Liver (tissue), 7 donors: ENCODE measurements at regions not wholly inside any gene's neighbourhood (a gene's known extent, or its start where the extent isn't known, plus 50 kb on each side); places are given as distances from the start of the nearest gene placed in this dataset.

Experiments used
- DNase-seq: peaks from one replicate; pipeline ENCODE4 v3.0.0-alpha.2; 2017; ENCODE audit warnings: low spot score
- H3K27ac ChIP-seq, 2 donors: one replicate each; pipeline ENCODE4 v1.7.0; 2013; ENCODE audit warnings: inconsistent platforms in 2 of 2, low read length in 2 of 2, control low read depth in 1 of 2, low read depth in 1 of 2, mild to moderate bottlenecking in 1 of 2
- H3K27me3 ChIP-seq, 4 donors: one replicate each; pipeline versions ENCODE4 v1.6.1 to v1.7.0; 2013; ENCODE audit warnings: low read length in 3 of 4, inconsistent platforms in 1 of 4, mild to moderate bottlenecking in 1 of 4, moderate library complexity in 1 of 4; ENCODE audit not compliant: control insufficient read depth in 4 of 4, insufficient read depth in 4 of 4
- H3K36me3 ChIP-seq, 4 donors: one replicate each; pipeline versions ENCODE4 v1.6.1 to v1.7.0; 2013; ENCODE audit warnings: low read length in 3 of 4, mild to moderate bottlenecking in 3 of 4, low read depth in 1 of 4, moderate library complexity in 1 of 4; ENCODE audit not compliant: control insufficient read depth in 4 of 4, insufficient read depth in 3 of 4
- H3K4me1 ChIP-seq, 4 donors: one replicate each; pipeline versions ENCODE4 v1.6.1 to v1.7.0; 2013; ENCODE audit warnings: low read length in 3 of 4, mild to moderate bottlenecking in 3 of 4, moderate library complexity in 1 of 4; ENCODE audit not compliant: control insufficient read depth in 4 of 4, insufficient read depth in 4 of 4
- H3K4me3 ChIP-seq, 3 donors: one replicate each; pipeline versions ENCODE4 v1.6.1 to v1.7.0; 2013; ENCODE audit warnings: low read length in 3 of 3, control low read depth in 1 of 3, low read depth in 1 of 3, mild to moderate bottlenecking in 1 of 3
- H3K9ac ChIP-seq, 2 donors: one replicate each; pipeline ENCODE4 v1.7.0; 2013; ENCODE audit warnings: low read length in 2 of 2, mild to moderate bottlenecking in 2 of 2, moderate library complexity in 2 of 2, control low read depth in 1 of 2, low read depth in 1 of 2
- H3K9me3 ChIP-seq, 4 donors: one replicate each; pipeline versions ENCODE4 v1.6.1 to v1.7.0; 2013; ENCODE audit warnings: low read length in 3 of 4; ENCODE audit not compliant: control insufficient read depth in 4 of 4
- ATF3 ChIP-seq: IDR thresholded peaks from 2 replicates; pipeline ENCODE4 v1.6.1; 2016; ENCODE audit warnings: antibody characterized with exemption
- EGR1 ChIP-seq, 2 donors: IDR thresholded peaks; 2 replicates each; pipeline ENCODE4 v1.6.1; 2016 to 2018; ENCODE audit warnings: antibody characterized with exemption in 2 of 2, low read depth in 2 of 2
- FOXA1 ChIP-seq: IDR thresholded peaks from 2 replicates; pipeline ENCODE4 v1.6.1; 2016; ENCODE audit warnings: antibody characterized with exemption
- FOXA2 ChIP-seq: IDR thresholded peaks from 2 replicates; pipeline ENCODE4 v1.6.1; 2016; ENCODE audit warnings: antibody characterized with exemption
- HNF4A ChIP-seq, 2 donors: conservative IDR thresholded peaks; 2 replicates each; pipeline ENCODE4 v1.6.1; 2016; ENCODE audit warnings: antibody characterized with exemption in 2 of 2, mild to moderate bottlenecking in 2 of 2
- HNF4G ChIP-seq: IDR thresholded peaks from 2 replicates; pipeline ENCODE4 v1.6.1; 2016; ENCODE audit warnings: antibody characterized with exemption
- JUND ChIP-seq, 2 donors: IDR thresholded peaks; 2 replicates each; pipeline ENCODE4 v1.6.1; 2016; ENCODE audit warnings: antibody characterized with exemption in 2 of 2
- MAX ChIP-seq: IDR thresholded peaks from 2 replicates; pipeline ENCODE4 v1.6.1; 2016; ENCODE audit warnings: antibody characterized with exemption
- RAD21 ChIP-seq, 2 donors: IDR thresholded peaks; 2 replicates each; pipeline ENCODE4 v1.6.1; 2016; ENCODE audit warnings: antibody characterized with exemption in 2 of 2, mild to moderate bottlenecking in 2 of 2
- REST ChIP-seq: IDR thresholded peaks from 2 replicates; pipeline ENCODE4 v1.6.1; 2016; ENCODE audit warnings: antibody characterized with exemption, mild to moderate bottlenecking
- RXRA ChIP-seq, 2 donors: IDR thresholded peaks; 2 replicates each; pipeline ENCODE4 v1.6.1; 2017 to 2018; ENCODE audit warnings: antibody characterized with exemption in 2 of 2, mild to moderate bottlenecking in 1 of 2
- SP1 ChIP-seq: IDR thresholded peaks from 2 replicates; pipeline ENCODE4 v1.6.1; 2018; ENCODE audit warnings: antibody characterized with exemption, mild to moderate bottlenecking
- TAF1 ChIP-seq: conservative IDR thresholded peaks from 2 replicates; pipeline ENCODE4 v1.6.1; 2016; ENCODE audit warnings: antibody characterized with exemption, mild to moderate bottlenecking
- YY1 ChIP-seq: IDR thresholded peaks from 2 replicates; pipeline ENCODE4 v1.6.1; 2016; ENCODE audit warnings: antibody characterized with exemption, mild to moderate bottlenecking
- WGBS: extraction: QIAGEN DNeasy Blood & Tissue Kit; methylation state at CpG from one replicate; pipeline ENCODE4 v1.1.7; 2013; 5-methylcytosine and 5-hydroxymethylcytosine counted together
- donor health status: healthy.
- donor health status: healthy.
- donor health status: healthy.
- donor health status: healthy.

DNA sequence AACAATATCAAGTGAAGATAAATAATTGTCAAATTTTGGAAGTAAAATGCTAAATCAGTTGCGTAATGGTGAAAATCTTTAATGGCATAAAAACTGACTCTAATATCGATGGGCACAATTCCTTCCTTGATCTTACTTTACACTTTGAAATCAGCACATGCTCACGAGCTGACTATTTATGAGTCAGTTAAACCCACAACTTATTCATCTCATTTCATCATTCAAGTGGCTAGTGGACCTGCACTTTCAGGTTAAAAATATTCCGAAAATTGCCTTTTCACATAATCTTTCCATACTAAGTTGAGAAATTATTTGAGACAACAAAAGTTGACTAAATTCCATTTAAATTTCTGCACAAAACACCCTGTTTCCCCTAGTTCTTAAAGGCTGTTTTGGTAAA, 582.1 kb upstream of the TENM3 start:
- DNase-seq, result no peak
- Histone ChIP-seq H3K4me1 (no peaks in the 10 kb centered on the region), H3K27ac (no peak overlapping the region), H3K9ac (no peak overlapping the region), H3K27me3 (no peaks in the 10 kb centered on the region), H3K4me3 (no peak overlapping the region), H3K9me3 (no peaks in the 10 kb centered on the region), H3K36me3 (no peaks in the 10 kb centered on the region)
- WGBS, result 78% methylated on average over 4 of the region's 4 CpGs
- TF ChIP-seq FOXA1 (no peak), EGR1 (IDR thresholded peaks at IDR 0.05; ENCODE audit: low read depth in 2 of 2) (no peak), ATF3 (no peak)

- Histone ChIP-seq H3K27me3 (no peaks in the 10 kb centered on the region), H3K36me3 (no peaks in the 10 kb centered on the region), H3K9ac (no peak overlapping the region), H3K27ac (no peak overlapping the region), H3K4me1 (no peaks in the 10 kb centered on the region), H3K4me3 (no peak overlapping the region), H3K9me3 (no peaks in the 10 kb centered on the region)
- no peak for DNase-seq
- no peak for TF ChIP-seq JUND (IDR thresholded peaks at IDR 0.05)
- no peak for TF ChIP-seq TAF1
- no peak for TF ChIP-seq REST
- TF ChIP-seq SP1, result no peak
- TF ChIP-seq MAX, result no peak
- no peak for TF ChIP-seq RXRA (IDR thresholded peaks at IDR 0.05)
- TF ChIP-seq FOXA2, result no peak
- TF ChIP-seq RAD21 (IDR thresholded peaks at IDR 0.05), result no peak
- TF ChIP-seq HNF4G, result no peak
- TF ChIP-seq HNF4A (conservative IDR thresholded peaks at IDR 0.05), result no peak
- no peak for TF ChIP-seq EGR1 (IDR thresholded peaks at IDR 0.05; ENCODE audit: low read depth in 2 of 2)
- 12% methylated on average over 2 of the region's 2 CpGs for WGBS
Observed at GRCh38 chr4:181661923-181662322, 581.3 kb upstream of the TENM3 start.

GRCh38 chr4:181662383-181662782, 580.8 kb upstream of the TENM3 start:
- H3K27ac ChIP-seq, result no peak overlapping the region
- no peaks in the 10 kb centered on the region for H3K9me3 ChIP-seq
- H3K4me3 ChIP-seq, result no peak overlapping the region
- H3K27me3 ChIP-seq, result no peaks in the 10 kb centered on the region
- no peak overlapping the region for H3K9ac ChIP-seq
- no peaks in the 10 kb centered on the region for H3K36me3 ChIP-seq
- H3K4me1 ChIP-seq, result no peaks in the 10 kb centered on the region
- no peak for TF ChIP-seq FOXA1
- TF ChIP-seq YY1, result no peak
- TF ChIP-seq EGR1 (IDR thresholded peaks at IDR 0.05; ENCODE audit: low read depth in 2 of 2), result no peak
- TF ChIP-seq RXRA (IDR thresholded peaks at IDR 0.05), result no peak
- TF ChIP-seq REST, result no peak
- no peak for DNase-seq
- 28% methylated on average over 3 of the region's 3 CpGs for WGBS
